NCI-H1092 (cell line): ENCODE measurements at regions not wholly inside any gene's neighbourhood (a gene's known extent, or its start where the extent isn't known, plus 50 kb on each side); places are given as distances from the start of the nearest gene placed in this dataset.
"Not testable (repeated sequence)": the region's sequence is repeated elsewhere in the genome, so short reads cannot be mapped to it uniquely, and the experiment has no call there.

Experiments
- DNase-seq: peaks from one replicate; lab custom pipeline; 2025; lab: John Stamatoyannopoulos, UW

DNA sequence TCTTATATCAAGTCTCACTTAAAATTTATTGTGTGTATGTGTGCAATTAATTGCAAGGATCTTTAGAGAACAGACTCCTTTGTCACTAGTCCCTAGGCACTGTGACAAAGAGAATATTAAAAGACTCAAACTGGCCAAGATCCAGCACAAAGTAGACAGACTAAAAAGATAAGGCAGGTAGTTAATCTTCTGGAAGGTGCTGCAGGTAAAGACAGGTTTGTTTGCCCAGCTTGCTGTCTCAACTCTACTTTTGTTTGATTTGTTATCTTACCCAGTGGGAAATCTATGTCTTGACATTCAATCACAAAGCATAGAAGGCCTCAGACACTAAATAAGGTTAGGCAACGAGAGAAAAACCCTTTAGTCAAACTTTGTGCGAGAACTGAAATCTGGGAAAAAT is 807.9 kb upstream of the LRRN3 start:
- DNase-seq = no peak

DNA sequence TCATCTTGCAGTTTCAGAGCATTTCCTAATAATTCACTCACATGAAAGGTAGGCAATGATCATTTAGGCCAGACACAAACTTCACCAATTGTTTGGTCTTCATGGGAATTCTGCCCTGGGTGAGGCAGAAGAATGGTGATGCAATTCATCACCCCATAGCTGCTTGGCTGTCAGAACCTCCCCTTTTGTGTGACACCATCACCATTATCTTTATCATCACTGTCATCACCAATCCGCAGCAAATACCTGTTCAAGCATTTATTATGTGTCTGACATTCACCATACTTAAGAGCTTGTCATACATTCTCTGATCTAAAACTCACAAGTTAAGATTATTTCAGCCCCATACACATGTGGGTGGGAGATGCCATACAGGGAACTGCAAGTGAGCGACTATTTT is 799.5 kb upstream of the LRRN3 start:
- no peak for DNase-seq

DNA sequence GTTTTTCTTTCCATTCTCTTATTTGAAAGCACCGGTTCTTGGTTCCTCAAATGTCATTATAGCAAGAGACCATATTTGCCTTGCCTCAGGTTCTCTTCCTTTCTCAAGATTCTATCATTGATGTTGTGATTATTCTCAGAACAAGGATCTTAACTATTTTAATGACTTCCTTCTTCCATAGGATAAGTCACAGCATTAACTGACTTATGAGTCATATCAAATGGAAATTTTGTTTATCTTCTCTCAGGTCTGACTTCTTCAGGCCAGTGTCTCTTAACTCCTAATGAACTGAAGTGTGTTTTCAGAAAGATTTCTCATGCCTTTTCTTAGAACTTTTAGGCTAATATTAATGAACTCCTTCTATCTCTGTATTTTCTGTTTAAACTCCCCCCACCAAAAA is 794.6 kb upstream of the LRRN3 start:
- no peak for DNase-seq

DNA sequence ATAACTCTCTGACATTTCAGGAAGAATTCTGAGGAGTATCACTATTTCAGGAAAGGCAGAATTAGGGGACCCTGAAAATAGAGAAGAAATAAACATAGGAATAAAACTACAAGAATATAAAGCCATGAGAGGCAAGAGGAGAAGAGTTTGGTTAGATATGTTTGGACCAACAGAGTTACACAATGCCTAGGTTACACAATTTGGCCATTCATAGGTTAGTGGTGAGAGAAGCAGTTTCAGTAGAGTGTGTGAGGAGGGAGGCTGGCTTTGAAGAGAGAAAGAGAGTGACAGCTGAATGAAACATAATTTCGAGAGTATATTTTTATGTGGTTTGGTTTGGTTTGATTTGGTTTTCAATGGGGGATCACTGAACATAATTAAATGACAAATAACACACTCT is 783.2 kb upstream of the LRRN3 start:
- no peak for DNase-seq

DNA sequence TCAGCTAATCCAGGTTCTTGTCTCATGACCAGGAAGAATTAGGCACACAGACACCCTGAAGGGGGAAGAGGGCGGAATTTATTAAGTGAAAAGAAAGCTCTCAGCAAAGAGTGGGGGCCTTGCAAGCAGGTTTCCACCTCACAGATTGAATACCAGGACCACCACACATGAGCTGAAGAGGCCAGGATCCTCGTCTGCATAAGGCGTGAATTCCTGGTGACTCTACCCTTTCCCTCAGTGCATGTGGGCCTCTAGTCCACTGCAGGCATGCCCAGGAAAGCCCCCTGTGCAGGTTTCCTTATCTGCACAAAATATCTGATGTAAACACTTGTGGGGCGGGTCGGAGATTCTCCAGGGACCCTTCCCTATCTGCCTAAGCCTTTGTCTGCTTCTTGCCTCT is 782.1 kb upstream of the LRRN3 start:
- DNase-seq = no peak

DNA sequence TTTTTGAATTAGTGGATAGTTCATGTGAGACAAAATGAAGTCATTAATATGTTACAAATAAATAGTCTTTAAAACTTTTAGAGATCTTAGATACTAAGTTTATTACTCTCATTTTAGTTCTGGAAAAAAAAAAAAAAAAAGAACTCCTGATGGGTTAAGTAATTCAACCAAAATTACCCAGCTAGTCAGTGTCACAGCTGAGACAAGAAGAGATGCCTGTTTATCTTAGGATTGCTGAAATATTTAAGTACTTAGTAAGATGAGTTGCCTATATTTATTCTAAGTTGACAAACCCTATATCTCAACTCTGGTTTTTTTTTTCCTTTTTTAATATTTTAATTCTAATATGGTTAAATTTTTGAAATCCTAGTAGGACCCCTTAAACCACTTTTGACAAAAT is 781.0 kb upstream of the LRRN3 start:
- no peak for DNase-seq

DNA sequence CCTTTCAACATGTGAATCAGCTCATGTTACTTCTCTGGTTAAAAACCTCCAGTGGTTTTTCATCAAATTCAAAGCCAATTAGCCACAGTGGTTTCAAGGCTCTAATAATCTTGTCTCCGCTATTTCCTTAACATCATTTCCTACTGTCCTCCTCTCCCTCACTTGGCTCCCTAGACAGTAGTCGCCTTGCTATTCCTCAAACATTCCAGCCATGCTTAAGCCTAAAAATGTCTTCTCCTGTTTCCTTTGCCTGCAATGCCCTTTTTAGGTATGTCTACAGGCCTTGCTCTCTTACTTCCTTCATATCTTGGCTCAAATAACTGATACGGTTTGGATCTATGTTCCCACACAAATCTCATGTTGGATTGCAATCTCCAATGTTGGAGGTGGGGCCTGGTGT is 779.4 kb upstream of the LRRN3 start:
- DNase-seq = no peak

DNA sequence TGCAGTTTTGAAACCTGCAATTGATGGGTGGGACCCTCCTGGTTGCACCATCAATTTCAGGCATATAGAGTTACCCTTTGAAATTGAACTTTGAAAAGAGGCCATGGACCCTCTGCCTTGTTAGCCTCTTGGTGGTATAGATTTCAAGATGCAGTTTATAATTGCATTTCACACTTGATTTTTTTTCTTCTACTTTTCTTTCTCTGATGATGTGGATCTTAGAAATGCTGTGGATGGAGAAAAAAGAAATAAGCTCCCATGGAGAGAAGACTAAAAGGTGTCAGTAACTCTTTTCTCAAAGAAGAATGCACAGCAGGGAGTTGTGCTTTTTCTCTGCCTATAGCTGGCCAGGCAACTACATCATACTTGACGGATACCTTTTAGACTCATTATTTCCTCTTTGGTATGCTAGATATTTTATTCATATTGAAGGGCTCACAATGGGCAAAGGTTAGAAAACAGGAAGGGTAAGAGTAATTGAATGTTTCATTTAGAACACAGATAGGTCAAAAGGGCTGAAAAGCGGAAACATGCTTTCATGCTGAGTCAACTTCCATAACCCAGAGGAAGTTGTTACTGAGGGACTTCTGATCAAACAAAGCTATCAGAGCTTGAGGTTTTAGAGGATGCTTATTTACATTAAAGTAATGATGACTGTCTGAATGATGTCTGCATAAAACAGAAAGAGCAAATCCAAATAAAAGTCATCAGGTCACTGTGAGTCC is 773.2 kb upstream of the LRRN3 start:
- DNase-seq = no peak

DNA sequence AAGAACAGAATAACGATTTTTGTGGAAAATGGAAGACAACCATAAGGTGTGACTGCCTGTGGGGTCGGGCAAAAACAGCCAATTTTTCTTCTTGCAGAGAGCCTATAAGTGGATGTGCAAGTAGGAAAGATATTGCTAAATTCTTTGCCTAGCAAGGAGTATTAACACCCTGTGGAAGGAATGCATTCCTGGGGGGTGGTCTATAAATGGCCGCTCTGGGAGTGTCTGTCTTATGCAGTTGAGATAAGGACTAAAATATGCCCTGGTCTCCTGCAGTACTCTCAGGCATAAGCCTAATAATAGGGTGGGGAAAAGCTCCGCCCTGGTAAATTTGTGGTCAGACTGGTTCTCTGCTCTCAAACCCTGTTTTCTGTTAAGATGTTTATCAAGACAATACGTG is 770.6 kb upstream of the LRRN3 start:
- DNase-seq = not testable (repeated sequence)

DNA sequence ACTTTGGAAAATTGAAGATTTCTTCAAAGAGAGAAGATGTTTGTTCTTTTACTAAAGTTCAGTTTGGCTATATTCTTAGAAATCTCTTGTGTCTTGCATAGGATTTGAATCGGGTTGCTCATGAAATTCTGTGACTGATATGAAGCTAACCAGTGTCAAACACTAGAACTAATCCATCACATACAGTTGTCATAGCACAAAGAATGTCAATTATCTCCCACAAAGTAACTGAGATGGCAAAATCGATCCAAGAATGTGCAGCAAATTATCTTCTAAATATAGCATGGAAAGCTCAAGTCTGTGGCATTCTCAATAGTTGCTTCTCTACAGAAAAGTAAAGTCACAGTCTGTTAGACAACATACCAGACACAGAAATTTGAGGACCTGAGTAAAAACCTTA is 768.1 kb upstream of the LRRN3 start:
- DNase-seq = no peak

DNA sequence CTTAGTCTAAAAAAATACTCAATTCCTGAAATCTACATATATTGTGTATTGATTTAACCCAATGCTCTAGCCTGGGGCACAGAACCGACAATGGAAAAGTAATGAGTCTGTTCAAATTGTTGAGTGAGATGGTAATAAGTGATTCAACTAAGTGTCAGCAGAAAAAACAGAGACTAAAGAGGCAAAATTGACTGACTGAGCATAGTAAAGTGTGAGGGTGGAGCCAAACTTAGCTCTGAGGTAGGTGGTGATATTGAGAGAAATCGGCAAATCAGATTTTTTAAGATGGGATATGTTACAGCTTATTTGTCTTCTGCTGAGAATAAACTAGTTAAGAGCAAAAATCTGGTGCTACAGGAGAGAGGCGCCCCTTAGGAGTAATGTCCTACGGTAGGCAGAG is 764.0 kb upstream of the LRRN3 start:
- no peak for DNase-seq

DNA sequence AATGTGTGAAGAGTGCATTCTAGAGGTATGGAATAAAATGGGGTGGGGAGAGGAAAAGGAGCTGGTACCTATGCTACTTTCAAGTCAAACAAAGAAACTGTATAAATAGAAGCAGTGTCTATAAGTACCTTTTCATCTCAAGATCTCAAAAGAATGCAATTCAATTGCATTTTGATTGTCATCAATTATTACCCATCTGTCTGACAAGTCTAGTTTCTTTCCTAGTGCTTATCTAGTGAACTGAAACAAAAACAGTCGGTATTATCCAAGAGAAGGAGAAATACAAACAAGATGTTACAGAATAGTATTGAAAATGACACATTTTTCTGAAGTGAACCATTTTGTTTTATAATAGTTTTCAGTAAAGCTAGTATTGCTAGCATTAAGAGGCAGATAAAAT is 754.5 kb upstream of the LRRN3 start:
- DNase-seq = no peak

DNA sequence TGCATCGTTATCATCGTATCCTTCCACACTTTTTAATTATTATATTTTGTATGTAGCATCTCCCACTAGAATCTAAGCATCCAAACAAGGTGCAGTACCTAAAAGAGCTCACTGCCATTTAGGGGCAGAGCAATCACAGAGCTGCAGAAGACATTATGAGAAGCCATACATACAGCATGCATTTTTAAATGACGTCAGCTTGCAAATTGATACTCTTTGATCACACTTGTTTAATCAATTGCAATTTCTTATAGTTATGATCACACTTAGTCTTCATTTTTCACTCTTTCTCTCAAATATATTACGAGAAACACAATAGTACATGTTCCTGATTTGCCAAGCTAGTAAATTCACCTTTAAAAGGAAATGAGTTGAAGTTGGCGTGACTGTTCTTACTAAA is 753.3 kb upstream of the LRRN3 start:
- no peak for DNase-seq

DNA sequence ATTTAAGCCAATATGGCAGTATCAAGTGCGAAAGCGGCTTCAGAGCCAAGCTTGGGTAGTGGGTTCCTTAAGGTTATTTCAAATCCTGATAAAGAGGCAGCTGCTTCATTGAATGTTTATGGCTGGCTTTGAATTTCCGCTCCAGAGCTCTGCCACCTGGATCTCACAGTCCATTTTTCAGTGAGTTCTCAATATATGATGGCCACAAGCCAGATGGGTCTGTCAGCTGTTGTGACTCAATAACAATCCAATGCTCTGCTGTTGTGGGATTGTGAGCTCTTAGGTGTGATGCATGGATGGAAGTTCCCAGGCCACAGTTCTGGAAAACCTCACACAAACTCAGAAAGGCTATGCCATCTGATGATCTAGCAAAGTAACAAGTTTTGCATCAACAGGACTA is 743.8 kb upstream of the LRRN3 start:
- peak; percentile 62 for DNase-seq

DNA sequence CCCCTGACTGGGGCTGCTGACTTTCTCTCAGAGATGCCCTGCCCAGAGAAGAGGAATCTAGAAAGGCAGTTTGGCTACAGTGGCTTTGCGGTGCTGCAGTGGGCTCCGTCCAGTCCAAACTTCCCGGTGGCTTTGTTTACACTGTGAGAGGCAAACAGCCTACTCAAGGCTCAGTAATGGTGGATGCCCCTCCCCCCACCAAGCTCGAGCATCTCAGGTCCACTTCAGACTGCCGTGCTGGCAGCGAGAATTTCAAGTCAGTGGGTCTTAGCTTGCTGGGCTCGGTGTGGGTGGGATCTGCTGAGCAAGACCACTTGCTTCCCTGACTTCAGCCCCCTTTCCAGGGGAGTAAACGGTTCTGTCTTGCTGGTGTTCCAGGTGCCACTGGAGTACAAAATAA is 734.5 kb upstream of the LRRN3 start:
- DNase-seq = no peak

DNA sequence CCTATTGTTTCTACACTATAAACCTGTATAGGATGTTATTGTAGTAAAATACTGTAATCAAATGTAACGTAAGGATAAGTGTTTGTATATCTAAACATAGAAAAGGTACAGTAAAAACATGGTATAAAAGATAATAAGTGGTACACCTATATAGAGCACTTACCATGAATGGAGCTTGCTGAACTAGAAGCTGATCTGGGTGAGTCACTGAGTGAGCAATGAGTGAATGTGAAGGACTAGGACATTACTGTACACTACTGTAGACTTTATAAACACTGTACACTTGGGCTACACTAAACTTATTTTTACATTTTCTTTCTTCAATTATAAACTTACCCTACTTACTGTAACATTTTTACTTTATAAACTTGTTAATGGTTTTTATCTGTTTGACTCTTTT is 732.9 kb upstream of the LRRN3 start:
- no peak for DNase-seq

DNA sequence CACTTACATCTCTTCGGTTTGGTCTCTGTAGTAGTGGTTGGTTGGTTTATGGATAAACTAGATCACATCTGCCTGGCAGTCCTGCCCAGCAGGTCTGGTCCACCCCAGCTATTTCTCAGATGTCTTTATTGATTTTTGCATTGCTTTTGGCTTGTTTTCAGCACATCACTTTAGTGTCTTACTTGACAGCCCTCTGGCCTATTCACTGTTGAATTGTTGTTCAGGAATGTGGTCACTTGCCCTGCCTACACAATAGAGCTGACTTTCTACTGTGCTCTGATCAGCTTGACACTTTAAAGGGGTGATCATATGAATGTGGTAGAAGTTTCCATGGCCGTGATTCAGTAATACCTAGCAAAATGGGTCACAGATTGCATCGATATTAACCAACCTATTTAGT is 719.2 kb upstream of the LRRN3 start:
- no peak for DNase-seq

DNA sequence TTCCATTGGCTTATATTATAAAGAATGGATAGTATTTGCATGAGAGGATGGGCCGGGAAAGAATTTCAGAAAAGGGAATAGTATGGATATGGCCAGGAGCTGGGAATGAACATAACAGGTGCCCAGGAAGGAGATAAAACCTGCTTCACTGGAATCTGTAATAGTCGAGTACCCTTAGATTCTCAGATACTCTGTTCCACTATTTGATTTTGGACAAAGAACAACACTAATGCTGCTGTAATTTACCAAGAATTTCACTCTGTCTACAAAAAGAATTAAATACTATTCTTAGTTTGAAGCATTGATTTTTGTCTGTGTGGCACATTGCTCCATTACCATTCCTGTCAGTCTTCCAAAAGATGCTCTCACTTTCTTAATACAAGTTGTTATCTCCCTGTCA is 718.2 kb upstream of the LRRN3 start:
- no peak for DNase-seq

DNA sequence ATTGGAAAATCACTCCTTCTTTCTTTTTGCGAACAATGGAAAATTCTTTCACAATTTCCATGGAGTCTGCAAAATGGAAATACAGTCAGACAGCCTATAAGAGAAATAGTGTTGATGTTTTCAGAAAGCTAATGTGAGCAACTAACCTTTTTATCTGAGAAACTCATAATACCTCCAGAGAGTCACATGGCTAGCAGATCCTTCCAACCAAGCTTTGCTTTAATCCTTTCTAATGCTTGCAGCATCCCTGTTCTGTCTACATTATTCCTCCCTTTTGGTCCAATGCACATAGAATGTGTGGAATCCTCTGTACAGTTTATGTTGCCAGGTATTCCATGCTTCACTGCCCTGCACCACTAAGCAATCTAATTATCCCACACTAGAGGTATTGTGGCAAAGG is 717.5 kb upstream of the LRRN3 start:
- DNase-seq = no peak

DNA sequence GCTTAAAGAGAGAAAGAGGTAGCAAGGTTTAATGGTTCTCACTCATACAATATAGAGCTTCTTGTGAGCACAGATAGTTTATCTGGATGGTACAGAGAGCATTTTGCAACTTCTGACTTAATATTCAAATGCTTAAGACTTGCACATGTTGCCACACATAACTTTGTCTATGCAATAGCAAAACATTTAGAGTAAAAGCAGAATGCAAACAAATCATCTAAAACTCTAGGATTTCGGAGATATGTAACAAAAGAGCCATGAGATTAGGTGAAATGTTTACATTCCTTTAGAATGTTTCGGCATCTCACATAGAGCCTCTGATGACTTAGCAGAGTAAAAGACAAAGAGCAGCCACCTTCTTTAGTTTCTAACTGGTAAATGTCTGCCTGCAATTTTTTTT is 717.1 kb upstream of the LRRN3 start:
- DNase-seq = no peak

DNA sequence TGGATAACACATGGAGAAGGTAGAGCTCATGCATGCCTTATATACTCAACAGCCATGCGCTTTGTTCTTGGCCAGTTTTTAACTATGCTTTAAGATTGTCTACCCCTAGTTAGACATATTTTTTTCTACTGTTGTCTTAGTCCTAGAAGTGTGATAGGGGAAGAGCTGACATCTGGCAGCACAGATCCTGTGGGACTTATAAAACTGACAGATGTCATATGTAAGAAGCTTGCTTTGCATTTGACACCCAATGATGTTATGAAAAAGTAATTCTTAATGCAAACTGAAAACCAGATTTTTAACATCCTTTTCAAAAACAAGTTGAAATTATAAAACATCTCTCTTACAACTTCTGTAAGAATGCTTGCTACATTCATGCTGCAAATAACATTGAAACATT is 715.9 kb upstream of the LRRN3 start:
- DNase-seq = no peak

DNA sequence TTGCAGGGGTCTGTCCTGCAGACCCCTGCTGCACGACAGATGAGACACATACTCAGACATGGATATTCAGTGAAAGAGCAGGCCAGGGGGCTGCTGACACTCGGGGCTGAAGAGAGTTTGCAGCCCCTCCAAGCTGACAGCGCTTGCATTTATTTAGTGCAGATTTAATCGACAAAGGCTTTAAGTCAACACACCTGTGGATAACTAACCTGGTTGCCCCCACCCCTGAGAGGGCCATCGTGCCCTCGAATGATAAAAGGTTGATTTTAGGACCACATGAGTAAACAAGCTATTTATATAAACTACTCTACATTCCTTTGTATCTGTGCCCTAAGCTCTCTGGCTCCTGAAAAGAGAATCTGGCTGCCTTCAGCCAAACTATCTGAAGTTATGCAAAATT is 708.2 kb upstream of the LRRN3 start:
- no peak for DNase-seq

DNA sequence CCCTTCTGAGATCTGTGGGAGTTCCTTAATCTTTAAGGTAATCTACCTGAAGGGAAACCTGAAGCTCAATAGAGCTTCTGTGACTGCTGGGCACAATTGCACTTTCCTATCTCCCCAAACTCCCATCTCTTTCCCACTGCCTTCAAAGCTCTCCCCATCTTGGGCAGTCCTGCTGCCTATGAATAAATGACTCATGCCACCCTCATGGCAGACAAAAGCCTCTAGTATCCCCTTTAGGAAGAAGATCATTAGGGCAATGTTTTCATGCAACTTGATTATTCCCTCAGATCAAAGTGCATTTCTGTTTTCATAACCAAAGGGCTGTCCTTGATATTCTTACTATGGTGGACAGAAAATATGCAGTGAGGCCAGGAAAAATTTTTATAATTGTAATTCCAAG is 704.9 kb upstream of the LRRN3 start:
- DNase-seq = no peak

DNA sequence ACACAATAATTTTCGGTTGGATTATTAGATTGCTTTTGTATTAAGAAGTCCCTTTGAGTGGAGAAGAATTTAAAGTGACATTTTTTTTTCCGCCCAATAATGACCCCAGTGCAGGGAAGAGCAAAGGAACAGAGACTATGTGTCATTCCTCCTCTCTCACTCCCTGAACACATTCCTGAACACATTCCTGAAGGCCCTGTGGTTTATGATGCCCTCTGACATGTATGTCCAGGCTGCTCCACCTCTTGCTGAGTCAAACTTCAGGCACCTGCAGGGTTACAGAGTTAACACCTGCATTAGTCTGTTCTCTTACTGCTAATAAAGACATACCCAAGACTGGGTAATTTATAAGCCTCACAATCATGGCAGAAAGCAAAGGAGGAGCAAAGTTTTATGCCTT is 704.0 kb upstream of the LRRN3 start:
- no peak for DNase-seq

DNA sequence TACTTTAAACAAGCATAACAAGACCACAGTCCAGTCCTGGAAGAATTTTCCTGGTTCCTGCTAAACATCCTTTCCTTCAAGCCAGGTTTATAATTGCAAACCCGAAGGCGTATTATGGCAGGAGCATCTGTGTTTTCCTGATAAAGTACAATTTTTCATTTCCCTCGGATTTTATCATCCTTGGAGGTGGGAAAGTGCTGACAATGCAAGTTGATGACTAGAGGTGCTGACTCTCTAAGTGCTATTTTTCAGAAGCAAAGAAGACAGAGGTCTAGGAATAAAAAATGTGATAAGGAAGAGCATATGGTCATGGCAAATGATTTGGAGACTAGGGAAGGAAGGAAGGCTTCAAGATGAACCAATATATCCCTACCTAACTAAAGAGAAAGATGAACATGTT is 703.2 kb upstream of the LRRN3 start:
- DNase-seq = no peak
